ENCODE measurements at regions not wholly inside any gene's neighbourhood (a gene's known extent, or its start where the extent isn't known, plus 50 kb on each side); places are given as distances from the start of the nearest gene placed in this dataset.

DNA sequence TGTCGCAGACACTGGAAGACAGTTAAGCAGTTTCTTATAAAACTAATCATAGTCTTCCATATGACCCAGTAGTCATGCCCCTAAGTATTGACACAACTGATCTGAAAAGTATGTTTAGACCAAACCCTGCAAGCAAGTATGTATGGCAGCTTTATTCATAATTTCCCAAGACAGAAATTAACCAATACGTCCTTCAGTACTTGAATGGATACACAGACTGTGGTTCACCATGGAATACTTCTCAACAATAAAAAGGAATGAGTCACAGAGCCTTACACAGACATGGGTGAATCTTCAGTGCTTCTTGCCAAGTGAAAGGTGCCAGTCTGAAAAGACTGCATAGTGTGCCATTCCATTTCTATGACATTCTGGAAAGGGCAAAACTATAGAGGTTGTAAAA, 50.2 kb upstream of the AKR1E2 start:
- Histone ChIP-seq H3K4me1 (peaks cover 4% of the 10 kb centered on the region), H3K9me3 (replicated peaks) (no peaks in the 10 kb centered on the region), H3K4me3 (no peak overlapping the region), H3K27me3 (no peaks in the 10 kb centered on the region), H3K27ac (no peak overlapping the region), H3K36me3 (no peaks in the 10 kb centered on the region)
- DNase-seq, result no peak

DNA sequence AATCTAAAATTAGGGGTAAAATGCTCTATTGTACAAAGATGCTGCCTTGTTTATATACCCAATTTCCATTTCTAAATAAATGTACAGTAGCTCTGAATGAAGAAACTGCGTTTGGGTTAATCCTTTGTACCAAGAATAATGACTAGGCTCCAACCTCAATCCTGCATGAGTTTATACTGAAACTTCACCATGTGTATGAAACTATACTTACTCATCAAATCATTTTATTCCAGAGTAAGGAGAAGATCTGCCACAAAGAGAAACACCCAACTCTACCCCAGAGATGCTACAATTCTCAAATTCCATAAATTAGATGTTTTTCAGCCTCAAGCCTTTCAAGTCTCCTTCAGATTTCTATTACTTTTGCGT, 53.8 kb upstream of the AKR1E2 start:
- H3K9me3 ChIP-seq (replicated peaks), result no peaks in the 10 kb centered on the region
- H3K27ac ChIP-seq, result no peak overlapping the region
- H3K36me3 ChIP-seq, result no peaks in the 10 kb centered on the region
- H3K4me1 ChIP-seq, result peaks cover 3% of the 10 kb centered on the region; the same call in 1 of the 2 replicates
- H3K27me3 ChIP-seq, result no peaks in the 10 kb centered on the region
- no peak for DNase-seq
- H3K4me3 ChIP-seq, result no peak overlapping the region

DNA sequence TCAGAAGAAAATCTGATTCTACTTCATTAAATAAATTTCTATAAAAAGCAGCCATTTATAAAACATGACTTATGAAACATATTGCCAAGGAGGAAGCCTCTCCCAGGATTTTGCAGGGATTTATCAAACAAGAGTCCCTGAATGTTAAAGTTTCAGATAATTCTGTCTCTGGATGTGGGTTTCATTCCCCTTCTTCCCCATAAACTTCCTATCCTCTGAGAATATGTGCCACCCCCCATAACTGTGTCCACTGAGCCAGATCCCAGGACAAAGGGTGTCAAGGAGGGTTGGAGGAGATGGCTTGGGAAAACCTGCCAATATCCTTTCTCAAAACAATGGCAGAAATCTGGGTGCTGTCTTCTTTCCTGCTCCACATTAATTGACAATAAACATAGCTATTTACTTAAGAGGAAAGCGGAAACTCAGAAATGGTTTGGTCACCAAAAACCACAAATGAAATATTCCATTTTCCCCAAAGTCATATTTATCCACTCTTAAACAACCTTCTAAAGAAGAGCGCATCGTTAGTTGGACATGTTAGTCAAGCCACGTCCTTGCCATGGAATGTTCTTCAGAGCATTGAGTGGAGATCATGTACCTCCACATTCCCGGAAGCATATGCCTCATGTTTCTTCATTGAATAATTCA, 54.3 kb upstream of the AKR1E2 start:
- Histone ChIP-seq H3K27ac (no peak overlapping the region), H3K4me1 (peaks cover 3% of the 10 kb centered on the region; the same call in 1 of the 2 replicates)
- DNase-seq, result no peak

DNA sequence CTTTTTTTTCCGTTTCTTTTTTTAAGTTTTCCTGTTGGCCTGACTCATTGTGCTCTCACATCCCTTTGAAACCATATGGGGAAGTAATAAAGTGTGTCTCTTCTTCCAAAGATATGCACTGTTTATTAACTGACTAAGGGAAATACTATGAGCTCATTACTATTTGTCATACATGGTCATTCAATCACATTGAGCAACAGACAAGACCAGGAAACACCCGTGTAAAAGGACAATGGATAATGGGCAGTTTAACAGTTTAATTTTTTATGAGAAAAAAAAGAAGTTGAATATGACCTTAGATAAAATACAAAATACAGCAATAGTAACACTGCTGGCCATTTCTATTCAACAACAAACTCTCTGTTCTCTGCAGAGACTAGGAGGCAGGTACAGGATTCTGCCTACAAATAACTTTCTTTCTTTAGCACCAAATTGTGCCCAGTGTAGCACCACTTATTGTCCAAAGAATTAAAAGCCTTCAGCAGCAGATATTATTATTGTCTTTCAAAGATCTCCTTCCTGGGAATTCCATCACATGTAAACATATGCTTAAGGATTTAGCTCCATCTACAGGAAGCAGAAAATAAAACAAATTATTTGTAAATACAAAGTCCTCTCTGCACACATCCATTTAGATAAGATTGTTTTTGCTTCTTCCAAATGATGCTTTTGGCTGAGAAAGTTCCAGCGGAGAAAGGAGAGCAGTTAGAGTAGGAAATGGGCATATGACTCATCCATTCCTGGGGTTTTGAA, 55.0 kb upstream of the AKR1E2 start:
- H3K36me3 ChIP-seq, result no peaks in the 10 kb centered on the region
- H3K27ac ChIP-seq, result no peak overlapping the region
- H3K27me3 ChIP-seq, result no peaks in the 10 kb centered on the region
- no peaks in the 10 kb centered on the region for H3K9me3 ChIP-seq (replicated peaks)
- DNase-seq, result peak in 1 of 2 experiments; percentile 26
- no peak overlapping the region for H3K4me3 ChIP-seq
- peaks cover 3% of the 10 kb centered on the region; the same call in 1 of the 2 replicates for H3K4me1 ChIP-seq

More for the DNA sequence above, 54.3 kb upstream of the AKR1E2 start:
- H3K4me3 ChIP-seq, result no peak overlapping the region
- H3K36me3 ChIP-seq, result no peaks in the 10 kb centered on the region
- H3K9me3 ChIP-seq (replicated peaks), result no peaks in the 10 kb centered on the region
- no peaks in the 10 kb centered on the region for H3K27me3 ChIP-seq

DNA sequence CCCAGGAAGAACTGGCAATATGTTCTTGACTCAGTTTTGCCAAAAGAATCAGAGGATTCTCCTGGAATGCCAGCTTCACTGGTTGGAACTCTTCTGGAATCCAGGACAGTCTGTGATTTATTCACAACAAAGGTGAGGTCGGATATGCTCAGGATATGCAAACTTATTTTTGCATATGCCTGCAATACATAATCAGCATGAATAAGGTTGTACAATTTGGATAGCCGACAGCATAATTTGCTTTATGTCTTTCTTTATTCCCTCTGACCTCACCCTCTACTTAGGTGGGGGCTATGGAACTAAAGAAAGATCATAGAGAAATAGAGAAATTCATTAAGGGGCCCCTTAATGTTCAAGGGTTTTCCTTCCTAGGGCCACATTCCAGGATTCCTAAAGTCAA, 57.6 kb upstream of the AKR1E2 start:
- no peaks in the 10 kb centered on the region for H3K27me3 ChIP-seq
- DNase-seq, result no peak
- H3K36me3 ChIP-seq, result no peaks in the 10 kb centered on the region
- H3K27ac ChIP-seq, result no peak overlapping the region
- H3K9me3 ChIP-seq (replicated peaks), result no peaks in the 10 kb centered on the region
- peaks cover 3% of the 10 kb centered on the region; the same call in 1 of the 2 replicates for H3K4me1 ChIP-seq
- H3K4me3 ChIP-seq, result no peak overlapping the region

DNA sequence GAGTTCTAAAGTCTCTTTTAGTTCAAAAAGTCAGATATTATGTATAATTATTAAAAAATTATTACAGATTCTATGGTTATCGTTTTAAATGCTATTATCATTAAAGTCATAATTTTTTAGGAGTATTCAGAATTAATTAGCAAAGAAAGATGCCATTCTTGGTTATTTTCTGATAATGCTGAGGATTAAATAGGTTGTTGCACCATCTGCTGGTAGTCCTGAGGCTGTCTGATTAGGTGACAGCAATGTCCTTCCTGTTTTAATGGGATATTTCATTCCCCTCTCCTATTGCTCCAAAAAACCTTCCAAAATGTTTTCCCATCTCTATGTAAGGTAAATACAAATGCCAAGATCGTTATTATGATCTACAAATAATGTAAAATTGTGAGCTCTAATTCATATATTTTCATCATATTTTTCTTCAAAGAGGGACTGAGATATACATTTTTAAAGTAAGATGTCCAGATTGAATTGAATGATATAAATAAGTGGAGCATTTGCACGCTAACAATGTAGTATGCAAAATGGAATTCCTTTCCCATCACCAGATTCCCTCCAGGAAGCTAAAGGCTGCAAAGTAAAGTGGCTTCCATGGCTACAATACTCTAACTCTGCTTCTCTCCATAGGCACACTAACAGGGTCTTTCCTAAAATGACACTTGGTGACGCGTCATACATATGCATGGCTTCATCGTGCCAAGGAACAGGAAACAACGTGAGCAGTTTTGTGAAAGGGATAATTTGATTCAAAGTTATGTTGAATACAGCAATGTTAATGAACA, 58.8 kb upstream of the AKR1E2 start:
- no peak overlapping the region for H3K4me3 ChIP-seq
- no peaks in the 10 kb centered on the region for H3K9me3 ChIP-seq (replicated peaks)
- H3K27ac ChIP-seq, result no peak overlapping the region
- H3K4me1 ChIP-seq, result peaks cover 3% of the 10 kb centered on the region; the same call in 1 of the 2 replicates
- no peaks in the 10 kb centered on the region for H3K36me3 ChIP-seq
- H3K27me3 ChIP-seq, result no peaks in the 10 kb centered on the region
- peak; percentile 3 to 53 for DNase-seq

DNA sequence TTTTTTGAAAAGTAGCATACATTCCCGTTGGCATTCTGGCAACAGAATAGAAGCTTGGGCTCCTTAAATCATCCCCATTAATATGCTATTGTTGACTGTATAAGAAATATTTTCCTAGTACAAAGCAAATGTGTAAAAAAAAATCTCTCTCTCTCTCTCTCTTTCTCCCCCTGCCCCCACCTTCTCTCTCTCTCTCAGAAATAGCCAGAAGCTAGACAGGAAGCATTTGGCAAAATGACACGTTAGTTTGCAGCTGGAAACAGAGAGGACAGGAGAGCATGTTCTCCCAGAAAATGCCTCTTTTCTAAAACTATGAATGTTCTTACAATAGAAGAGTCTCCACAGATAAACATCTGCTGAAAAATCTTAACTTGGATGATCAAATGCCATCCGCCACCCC, 59.6 kb upstream of the AKR1E2 start:
- Histone ChIP-seq H3K27me3 (no peaks in the 10 kb centered on the region), H3K4me1 (peaks cover 3% of the 10 kb centered on the region; the same call in 1 of the 2 replicates), H3K9me3 (replicated peaks) (no peaks in the 10 kb centered on the region), H3K4me3 (no peak overlapping the region), H3K27ac (no peak overlapping the region), H3K36me3 (no peaks in the 10 kb centered on the region)
- no peak for DNase-seq

DNA sequence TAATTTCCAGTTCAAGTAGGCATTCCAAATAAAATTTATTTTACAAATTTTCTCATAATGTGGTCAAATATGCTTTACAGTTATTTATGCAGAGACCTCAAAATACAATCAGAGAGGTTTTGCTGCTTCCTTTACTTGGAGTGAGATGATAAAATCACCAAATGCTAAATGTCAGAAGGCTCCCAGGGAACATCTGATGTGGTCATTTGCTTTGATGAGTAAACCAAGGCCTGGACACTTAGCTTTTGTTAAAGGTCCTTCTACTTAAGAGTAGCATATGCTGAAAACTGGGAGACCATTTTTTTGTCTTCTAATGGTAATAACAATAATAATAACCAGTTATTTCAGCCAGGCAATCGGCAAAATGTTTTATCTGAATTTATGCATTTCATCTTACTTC, 60.6 kb upstream of the AKR1E2 start:
- Histone ChIP-seq H3K27me3 (no peaks in the 10 kb centered on the region), H3K4me3 (no peak overlapping the region), H3K36me3 (no peaks in the 10 kb centered on the region), H3K4me1 (peaks cover 3% of the 10 kb centered on the region; the same call in 1 of the 2 replicates), H3K27ac (no peak overlapping the region), H3K9me3 (replicated peaks) (no peaks in the 10 kb centered on the region)
- no peak for DNase-seq

DNA sequence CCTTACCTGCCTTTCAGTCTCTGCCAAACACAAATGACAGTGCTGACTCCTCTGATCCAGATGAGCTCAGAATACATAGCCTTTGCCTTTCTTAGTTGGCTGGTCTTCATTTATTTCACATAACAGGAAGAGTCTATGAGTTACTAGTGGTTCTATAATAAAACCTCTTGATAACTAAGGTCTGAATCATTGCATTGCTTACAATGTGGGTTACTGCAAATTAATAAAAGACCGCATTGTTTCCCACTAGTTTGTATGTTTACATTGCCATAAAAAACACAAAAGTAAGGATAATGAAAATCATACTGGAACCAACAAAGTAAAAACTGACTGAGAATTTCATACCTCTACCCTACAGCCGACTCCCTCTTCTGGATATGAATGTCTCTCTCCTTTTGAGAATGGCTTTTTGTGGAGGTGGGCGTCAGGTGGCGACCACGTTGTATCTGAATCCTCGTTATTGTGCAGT, 62.0 kb upstream of the AKR1E2 start:
- no peak for DNase-seq
- H3K4me1 ChIP-seq, result peaks cover 3% of the 10 kb centered on the region; the same call in 1 of the 2 replicates
- no peak overlapping the region for H3K27ac ChIP-seq
- H3K4me3 ChIP-seq, result no peak overlapping the region
- H3K36me3 ChIP-seq, result no peaks in the 10 kb centered on the region
- no peaks in the 10 kb centered on the region for H3K9me3 ChIP-seq (replicated peaks)
- H3K27me3 ChIP-seq, result no peaks in the 10 kb centered on the region

DNA sequence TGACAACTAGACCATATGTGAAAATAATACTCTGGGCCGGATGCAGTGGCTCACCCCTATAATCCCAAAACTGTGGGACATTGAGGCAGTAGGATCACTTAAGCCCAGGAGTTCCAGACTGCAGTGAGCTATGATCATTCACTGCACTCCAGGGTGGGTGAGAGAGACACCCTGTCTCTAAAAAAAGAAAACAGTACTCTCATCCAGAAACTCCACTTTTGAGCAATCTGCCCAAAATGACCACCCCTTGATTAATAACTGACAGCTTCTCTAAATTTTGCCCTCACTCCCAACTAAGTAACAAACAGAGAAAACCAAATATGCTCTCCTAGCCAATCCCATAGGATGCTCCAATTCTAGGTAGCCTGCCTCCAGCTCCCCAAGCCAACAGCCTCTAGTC, 62.5 kb upstream of the AKR1E2 start:
- no peaks in the 10 kb centered on the region for H3K9me3 ChIP-seq (replicated peaks)
- no peak for DNase-seq
- H3K4me1 ChIP-seq, result peaks cover 3% of the 10 kb centered on the region; the same call in 1 of the 2 replicates
- no peak overlapping the region for H3K27ac ChIP-seq
- H3K27me3 ChIP-seq, result no peaks in the 10 kb centered on the region
- no peak overlapping the region for H3K4me3 ChIP-seq
- no peaks in the 10 kb centered on the region for H3K36me3 ChIP-seq

DNA sequence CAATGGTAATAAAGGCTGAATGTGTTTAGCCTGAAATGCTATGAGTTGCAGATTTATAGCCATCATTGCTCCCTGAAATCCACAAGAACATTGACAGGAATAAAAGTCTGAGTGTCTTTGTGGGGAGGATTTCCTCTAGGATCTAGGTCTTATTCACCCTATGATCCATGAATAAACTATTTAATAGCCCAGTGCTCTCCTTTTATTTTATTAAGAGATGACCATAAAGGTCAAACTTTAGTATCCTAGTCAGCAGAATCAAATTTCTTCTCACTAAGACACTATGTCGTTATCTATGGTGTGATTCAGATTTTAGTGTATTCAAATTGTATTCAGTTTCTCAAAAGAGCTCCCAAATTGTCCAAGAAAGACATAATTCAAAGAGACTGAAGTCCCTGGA, 67.8 kb upstream of the AKR1E2 start:
- DNase-seq, result no peak
- no peak overlapping the region for H3K27ac ChIP-seq
- H3K9me3 ChIP-seq (replicated peaks), result no peaks in the 10 kb centered on the region
- H3K27me3 ChIP-seq, result no peaks in the 10 kb centered on the region
- no peaks in the 10 kb centered on the region for H3K4me1 ChIP-seq
- H3K4me3 ChIP-seq, result no peak overlapping the region
- H3K36me3 ChIP-seq, result no peaks in the 10 kb centered on the region

DNA sequence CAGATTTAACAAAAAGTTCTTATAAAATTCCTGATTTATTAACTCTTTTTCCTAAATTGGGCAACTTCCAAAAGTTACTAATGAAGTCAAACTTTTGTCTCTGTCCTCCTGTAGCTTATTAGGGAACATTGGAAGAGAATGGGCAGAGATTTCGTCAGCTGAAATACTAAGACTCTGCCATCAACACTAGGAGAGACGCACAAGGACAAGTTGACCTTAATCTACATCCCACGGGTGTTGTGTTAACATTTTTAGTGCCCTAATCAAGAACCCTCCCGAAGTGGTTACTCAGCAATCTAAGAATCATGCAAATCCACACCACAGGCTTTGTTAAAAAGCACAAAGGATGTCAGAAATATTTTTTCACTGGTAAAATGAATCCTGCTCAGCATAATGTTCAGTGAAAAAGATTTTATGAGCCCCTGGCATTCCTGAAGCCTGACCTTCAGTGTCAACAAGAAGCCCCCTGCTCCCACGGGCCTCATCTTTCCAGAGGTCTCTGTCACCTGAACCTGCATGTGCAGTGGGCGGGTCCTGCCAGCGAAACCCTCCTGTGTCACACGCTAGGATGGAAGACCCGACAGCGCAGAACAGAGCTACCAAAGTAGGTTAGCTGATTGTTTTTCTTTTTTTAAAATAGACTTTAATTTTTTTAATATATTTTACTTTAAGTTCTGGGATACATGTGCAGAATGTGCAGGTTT, 70.6 kb upstream of the AKR1E2 start:
- H3K4me1 ChIP-seq, result no peaks in the 10 kb centered on the region
- DNase-seq, result no peak
- no peaks in the 10 kb centered on the region for H3K27me3 ChIP-seq
- H3K36me3 ChIP-seq, result no peaks in the 10 kb centered on the region
- H3K9me3 ChIP-seq (replicated peaks), result no peaks in the 10 kb centered on the region
- no peak overlapping the region for H3K27ac ChIP-seq
- no peak overlapping the region for H3K4me3 ChIP-seq

DNA sequence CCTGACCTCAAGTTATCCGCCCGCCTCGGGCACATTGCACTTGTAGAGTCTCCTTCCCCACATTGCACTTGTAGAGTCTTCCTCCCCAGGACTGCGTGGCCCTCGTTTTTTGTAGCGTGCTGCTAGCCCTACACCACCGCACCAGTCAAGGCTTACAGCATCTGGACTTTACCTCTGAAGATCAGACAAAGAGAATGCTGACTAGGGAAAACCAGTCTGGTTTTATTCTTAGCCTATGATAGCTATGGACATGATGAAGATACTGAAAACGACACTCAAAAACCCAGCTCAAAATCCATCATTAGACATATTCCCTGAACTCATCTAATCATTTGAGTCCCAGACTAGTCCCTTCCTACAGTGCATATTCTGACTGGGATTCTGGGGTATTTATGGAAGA, 71.9 kb upstream of the AKR1E2 start:
- no peak for DNase-seq
- H3K27me3 ChIP-seq, result no peaks in the 10 kb centered on the region
- H3K4me3 ChIP-seq, result no peak overlapping the region
- H3K9me3 ChIP-seq (replicated peaks), result no peaks in the 10 kb centered on the region
- no peak overlapping the region for H3K27ac ChIP-seq
- H3K36me3 ChIP-seq, result no peaks in the 10 kb centered on the region
- no peaks in the 10 kb centered on the region for H3K4me1 ChIP-seq

DNA sequence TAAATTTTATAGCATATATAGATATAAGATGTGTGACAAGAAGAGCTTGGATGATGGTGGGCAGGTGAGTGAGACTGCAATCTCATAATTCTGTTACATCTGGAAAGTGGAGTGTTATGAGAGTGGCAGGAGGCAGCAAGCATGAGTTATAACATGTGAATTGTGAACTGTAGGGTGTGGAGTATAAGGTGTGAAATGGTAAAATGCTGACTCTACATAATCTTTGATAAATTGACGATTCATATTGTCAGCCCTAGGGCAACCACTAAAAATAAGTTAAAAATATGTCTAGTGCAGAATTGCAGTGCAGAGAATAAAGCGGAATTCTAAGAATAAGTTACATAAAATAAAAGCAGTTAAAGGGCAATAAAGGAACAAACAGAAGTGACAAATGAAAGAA, 74.8 kb upstream of the AKR1E2 start:
- Histone ChIP-seq H3K4me3 (no peak overlapping the region), H3K9me3 (replicated peaks) (no peaks in the 10 kb centered on the region)

DNA sequence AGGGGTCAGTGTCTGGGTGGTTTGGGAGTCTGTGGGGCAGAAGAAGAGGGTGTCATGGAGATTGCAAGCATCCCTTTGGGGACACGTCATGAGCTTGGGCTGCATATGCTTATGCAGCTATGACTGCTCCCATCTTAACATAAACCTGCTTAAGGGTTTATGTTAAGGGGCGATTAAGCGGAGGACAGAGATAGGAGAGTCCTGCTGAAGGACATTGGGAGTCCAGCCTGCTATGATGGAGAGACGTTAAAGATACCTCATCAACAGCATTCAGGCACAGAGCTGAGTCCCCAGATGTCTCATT, 76.8 kb upstream of the AKR1E2 start:
- Histone ChIP-seq H3K27ac (no peak overlapping the region), H3K4me1 (no peaks in the 10 kb centered on the region), H3K9me3 (replicated peaks) (no peaks in the 10 kb centered on the region), H3K27me3 (no peaks in the 10 kb centered on the region), H3K4me3 (no peak overlapping the region), H3K36me3 (no peaks in the 10 kb centered on the region)
- no peak for DNase-seq

More for the DNA sequence above, 74.8 kb upstream of the AKR1E2 start:
- no peak overlapping the region for H3K27ac ChIP-seq
- no peaks in the 10 kb centered on the region for H3K27me3 ChIP-seq
- no peak for DNase-seq
- no peaks in the 10 kb centered on the region for H3K36me3 ChIP-seq
- H3K4me1 ChIP-seq, result no peaks in the 10 kb centered on the region
